ENCODE measurements at regions not wholly inside any gene's neighbourhood (a gene's known extent, or its start where the extent isn't known, plus 50 kb on each side); places are given as distances from the start of the nearest gene placed in this dataset.

DNA sequence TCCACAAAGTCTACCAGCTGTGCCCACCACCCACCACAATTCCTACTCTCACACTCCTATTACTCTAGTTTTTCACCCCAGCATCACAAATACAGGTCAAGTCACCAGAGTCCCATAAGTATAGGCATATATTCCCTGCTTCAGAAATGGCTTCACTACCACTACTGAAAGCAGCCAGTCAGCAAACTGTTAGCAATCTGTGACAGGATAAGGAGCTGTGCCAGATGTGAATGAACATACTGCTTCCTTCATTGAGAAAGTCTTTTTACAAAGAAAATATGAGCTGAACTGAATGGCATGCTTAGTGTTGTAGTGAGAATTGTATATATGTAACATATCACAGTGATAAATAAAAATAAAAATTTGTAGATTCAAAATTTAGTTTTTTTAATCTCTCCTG, 76.8 kb downstream of the C3orf85 start:
- Histone ChIP-seq H2AFZ (ENCODE audit: control insufficient read depth, low read length) (no peak overlapping the region), H3K4me2 (ENCODE audit: control insufficient read depth, extremely low read depth, insufficient read depth, low read depth, low read length) (no peak overlapping the region), H3K4me3 (ENCODE audit: control insufficient read depth in 2 of 3, extremely low read depth in 1 of 3, insufficient read depth in 2 of 3, low read depth in 1 of 3, low read length in 3 of 3) (no peak overlapping the region), H3K9ac (ENCODE audit: control insufficient read depth, extremely low read depth, insufficient read depth, low read length) (no peak overlapping the region), H3K27me3 (ENCODE audit: control insufficient read depth, extremely low read depth, insufficient read depth, low read length) (no peaks in the 10 kb centered on the region), H4K20me1 (ENCODE audit: control insufficient read depth, extremely low read depth, insufficient read depth, low read length) (no peaks in the 10 kb centered on the region), H3K9me1 (ENCODE audit: control insufficient read depth, extremely low read depth, insufficient read depth, low read length) (no peaks in the 10 kb centered on the region), H3K9me3 (ENCODE audit: control insufficient read depth, low read depth, low read length) (no peaks in the 10 kb centered on the region), H3K27ac (ENCODE audit: control insufficient read depth, insufficient read depth, low read length) (no peak overlapping the region), H3K79me2 (ENCODE audit: control insufficient read depth, insufficient read depth, low read length) (no peaks in the 10 kb centered on the region), H3K36me3 (ENCODE audit: control insufficient read depth in 2 of 2, extremely low read depth in 1 of 2, insufficient read depth in 2 of 2, low read length in 2 of 2) (no peaks in the 10 kb centered on the region), H3K4me1 (ENCODE audit: control insufficient read depth, extremely low read depth, insufficient read depth, low read length) (no peaks in the 10 kb centered on the region)
- no peak for FAIRE-seq
- DNase-seq (ENCODE audit: low read depth, low spot score), result no peak
- TF ChIP-seq, protein P1, sequence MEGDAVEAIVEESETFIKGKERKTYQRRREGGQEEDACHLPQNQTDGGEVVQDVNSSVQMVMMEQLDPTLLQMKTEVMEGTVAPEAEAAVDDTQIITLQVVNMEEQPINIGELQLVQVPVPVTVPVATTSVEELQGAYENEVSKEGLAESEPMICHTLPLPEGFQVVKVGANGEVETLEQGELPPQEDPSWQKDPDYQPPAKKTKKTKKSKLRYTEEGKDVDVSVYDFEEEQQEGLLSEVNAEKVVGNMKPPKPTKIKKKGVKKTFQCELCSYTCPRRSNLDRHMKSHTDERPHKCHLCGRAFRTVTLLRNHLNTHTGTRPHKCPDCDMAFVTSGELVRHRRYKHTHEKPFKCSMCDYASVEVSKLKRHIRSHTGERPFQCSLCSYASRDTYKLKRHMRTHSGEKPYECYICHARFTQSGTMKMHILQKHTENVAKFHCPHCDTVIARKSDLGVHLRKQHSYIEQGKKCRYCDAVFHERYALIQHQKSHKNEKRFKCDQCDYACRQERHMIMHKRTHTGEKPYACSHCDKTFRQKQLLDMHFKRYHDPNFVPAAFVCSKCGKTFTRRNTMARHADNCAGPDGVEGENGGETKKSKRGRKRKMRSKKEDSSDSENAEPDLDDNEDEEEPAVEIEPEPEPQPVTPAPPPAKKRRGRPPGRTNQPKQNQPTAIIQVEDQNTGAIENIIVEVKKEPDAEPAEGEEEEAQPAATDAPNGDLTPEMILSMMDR (optimal IDR thresholded peaks at IDR 0.05 in 1 of 3, IDR thresholded peaks at IDR 0.05 in 1 of 3, conservative IDR thresholded peaks at IDR 0.05 in 1 of 3; ENCODE audit: extremely low read depth in 1 of 3, insufficient read depth in 2 of 3, low read length in 3 of 3), result no peak
- no peak for TF ChIP-seq EZH2 (IDR thresholded peaks at IDR 0.05; ENCODE audit: low read length)
- dilution Hi-C loops (cut with MboI; ENCODE audit: extremely low pct_ligation_motif_present, low sequenced_read_pairs), result no loop called here

DNA sequence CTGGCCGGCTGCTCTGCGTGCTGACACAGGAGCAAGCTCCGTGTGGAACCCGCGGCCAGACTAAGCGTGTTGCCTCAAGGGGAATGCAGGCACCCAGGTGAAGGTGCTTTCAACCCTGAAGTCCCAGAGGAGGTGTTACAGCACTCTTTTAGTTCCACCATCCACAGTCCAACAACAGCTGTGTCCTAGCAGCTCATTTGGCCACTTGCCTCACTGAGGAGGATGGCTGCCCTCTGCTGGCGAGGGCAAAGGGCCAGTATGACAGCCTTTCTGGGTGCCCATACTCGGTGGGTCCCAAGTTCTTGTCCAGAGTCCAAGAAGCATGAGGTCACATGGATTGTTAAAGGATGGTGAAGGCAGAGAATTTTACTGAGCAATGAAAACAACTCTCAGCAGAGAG, 87.8 kb downstream of the C3orf85 start:
- Histone ChIP-seq H3K27me3 (ENCODE audit: control insufficient read depth, extremely low read depth, insufficient read depth, low read length) (no peaks in the 10 kb centered on the region), H3K9me3 (ENCODE audit: control insufficient read depth, low read depth, low read length) (peaks cover 2% of the 10 kb centered on the region), H3K79me2 (ENCODE audit: control insufficient read depth, insufficient read depth, low read length) (no peaks in the 10 kb centered on the region), H3K27ac (ENCODE audit: control insufficient read depth, insufficient read depth, low read length) (no peak overlapping the region), H3K4me2 (ENCODE audit: control insufficient read depth, extremely low read depth, insufficient read depth, low read depth, low read length) (no peak overlapping the region), H2AFZ (ENCODE audit: control insufficient read depth, low read length) (no peak overlapping the region), H3K36me3 (ENCODE audit: control insufficient read depth in 2 of 2, extremely low read depth in 1 of 2, insufficient read depth in 2 of 2, low read length in 2 of 2) (no peaks in the 10 kb centered on the region), H4K20me1 (ENCODE audit: control insufficient read depth, extremely low read depth, insufficient read depth, low read length) (no peaks in the 10 kb centered on the region), H3K4me1 (ENCODE audit: control insufficient read depth, extremely low read depth, insufficient read depth, low read length) (no peaks in the 10 kb centered on the region), H3K4me3 (ENCODE audit: control insufficient read depth in 2 of 3, extremely low read depth in 1 of 3, insufficient read depth in 2 of 3, low read depth in 1 of 3, low read length in 3 of 3) (no peak overlapping the region), H3K9ac (ENCODE audit: control insufficient read depth, extremely low read depth, insufficient read depth, low read length) (no peak overlapping the region), H3K9me1 (ENCODE audit: control insufficient read depth, extremely low read depth, insufficient read depth, low read length) (no peaks in the 10 kb centered on the region)
- FAIRE-seq (no peak), DNase-seq (ENCODE audit: low read depth, low spot score) (no peak)
- no peak for TF ChIP-seq EZH2 (IDR thresholded peaks at IDR 0.05; ENCODE audit: low read length)
- TF ChIP-seq, protein P1 (optimal IDR thresholded peaks at IDR 0.05 in 1 of 3, IDR thresholded peaks at IDR 0.05 in 1 of 3, conservative IDR thresholded peaks at IDR 0.05 in 1 of 3; ENCODE audit: extremely low read depth in 1 of 3, insufficient read depth in 2 of 3, low read length in 3 of 3), result peak in 1 of 3 experiments; percentile 17
- dilution Hi-C loops (cut with MboI; ENCODE audit: extremely low pct_ligation_motif_present, low sequenced_read_pairs), result no loop called here

Measured in keratinocyte (primary cell).